C4-2B (cell line): ENCODE measurements at regions not wholly inside any gene's neighbourhood (a gene's known extent, or its start where the extent isn't known, plus 50 kb on each side); places are given as distances from the start of the nearest gene placed in this dataset.

Experiments
- CTCF ChIP-seq: fragments of 450-650 bp; conservative IDR thresholded peaks from 2 replicates; pipeline ENCODE4 v1.5.1; 2017; ENCODE audit warnings: mild to moderate bottlenecking
- ZFX ChIP-seq: fragments of 450-650 bp; IDR thresholded peaks from 2 replicates; pipeline ENCODE4 v1.6.1; 2017

DNA sequence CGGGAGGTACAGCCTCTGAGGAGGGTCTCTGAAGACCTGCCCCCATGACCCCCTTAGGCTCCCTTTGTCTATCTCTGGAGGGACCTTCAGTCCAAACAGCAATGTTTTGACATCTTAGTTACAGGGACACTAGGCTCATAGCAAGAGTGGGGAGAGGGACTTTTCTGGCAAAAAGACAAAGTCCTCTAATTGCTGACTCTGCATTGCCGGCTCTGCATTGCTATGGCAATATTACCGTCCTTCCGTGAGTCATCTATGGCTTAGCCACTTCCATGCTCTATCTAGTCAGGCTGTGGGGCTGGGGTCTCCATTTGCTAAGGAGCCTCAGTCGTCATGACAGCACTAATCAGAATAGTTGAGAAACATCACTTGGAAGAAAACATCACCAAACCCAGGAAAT, 952.6 kb downstream of the KCNMA1 start:
- TF ChIP-seq CTCF, result no peak
- TF ChIP-seq ZFX, result no peak
